Stomach (tissue), 8 donors: ENCODE measurements at regions not wholly inside any gene's neighbourhood (a gene's known extent, or its start where the extent isn't known, plus 50 kb on each side); places are given as distances from the start of the nearest gene placed in this dataset.
A peak's percentile ranks its signal among the peaks of the same experiment; 100 is the strongest.

Experiments used
- DNase-seq, 2 donors: peaks; one replicate each; pipeline versions ENCODE4 v3.0.0 to v3.0.0-alpha.2; 2013 to 2019
- H3K27ac ChIP-seq, 5 donors: fragments of 200-600 bp in 4 of 5; sonication (generic) in 4 of 5; one replicate each; pipeline ENCODE4 v1.5.1; 2013 to 2019; ENCODE audit warnings: mild to moderate bottlenecking in 1 of 5, moderate library complexity in 1 of 5
- H3K27me3 ChIP-seq, 3 donors: fragments of 200-600 bp; sonication (generic); one replicate each; pipeline ENCODE4 v1.5.1; 2017 to 2019; ENCODE audit warnings: mixed run types in 1 of 3
- H3K36me3 ChIP-seq, 4 donors: fragments of 200-600 bp; sonication (generic); 1 replicate in 3 of 4; 2 replicates in 1 of 4; pipeline ENCODE4 v1.5.1; 2016 to 2019
- H3K4me1 ChIP-seq, 4 donors: fragments of 200-600 bp; sonication (generic); one replicate each; pipeline ENCODE4 v1.5.1; 2016 to 2019
- H3K4me3 ChIP-seq, 4 donors: fragments of 200-600 bp; sonication (generic) in 3 of 4; one replicate each; pipeline ENCODE4 v1.5.1; 2016 to 2019; ENCODE audit warnings: mild to moderate bottlenecking in 1 of 4
- H3K9me3 ChIP-seq, 4 donors: fragments of 200-600 bp; sonication (generic); one replicate each; pipeline ENCODE4 v1.5.1; 2016 to 2019
- EP300 ChIP-seq: sonication (generic); formaldehyde crosslinking; IDR thresholded peaks from one replicate; pipeline ENCODE4 v1.6.1; 2017; ENCODE audit warnings: antibody characterized with exemption
- POLR2A ChIP-seq, 4 donors: fragments of 450-650 bp; IDR thresholded peaks; one replicate each; pipeline ENCODE4 v1.6.1; 2016; ENCODE audit warnings: antibody characterized with exemption in 4 of 4, control low read depth in 2 of 4, mild to moderate bottlenecking in 1 of 4, moderate library complexity in 1 of 4
- POLR2AphosphoS5 ChIP-seq, 3 donors: sonication (generic); formaldehyde crosslinking; IDR thresholded peaks; one replicate each; pipeline ENCODE4 v1.6.1; 2016; ENCODE audit warnings: antibody characterized with exemption in 3 of 3
- WGBS, 5 donors: extraction: QIAGEN DNeasy Blood & Tissue Kit in 3 of 5; methylation state at CpG; one replicate each; pipeline versions ENCODE4 v1.1.5 to v1.1.7; 2013 to 2018; 5-methylcytosine and 5-hydroxymethylcytosine counted together
- intact Hi-C: fragments of 100-400 bp; cut with DNase I; formaldehyde crosslinking; loops from one replicate; pipeline ENCODE4 v1.15.1; 2023; ENCODE audit warnings: low total_unique reads
- TF ChIP-seq, protein P1 (sequence below), 7 experiments: fragments of 450-650 bp in 4 of 7; fragments of 200-600 bp in 3 of 7; sonication (generic) in 3 of 7; IDR thresholded peaks; one replicate each; pipeline ENCODE4 v1.5.1; 2016 to 2019; ENCODE audit warnings: antibody characterized with exemption in 7 of 7, control low read depth in 2 of 7, mild to moderate bottlenecking in 1 of 7
- donor health status: healthy with polysubstance abuse.
- donor health status: Bipolar disorder and iron deficiency.
- donor health status: healthy.

DNA sequence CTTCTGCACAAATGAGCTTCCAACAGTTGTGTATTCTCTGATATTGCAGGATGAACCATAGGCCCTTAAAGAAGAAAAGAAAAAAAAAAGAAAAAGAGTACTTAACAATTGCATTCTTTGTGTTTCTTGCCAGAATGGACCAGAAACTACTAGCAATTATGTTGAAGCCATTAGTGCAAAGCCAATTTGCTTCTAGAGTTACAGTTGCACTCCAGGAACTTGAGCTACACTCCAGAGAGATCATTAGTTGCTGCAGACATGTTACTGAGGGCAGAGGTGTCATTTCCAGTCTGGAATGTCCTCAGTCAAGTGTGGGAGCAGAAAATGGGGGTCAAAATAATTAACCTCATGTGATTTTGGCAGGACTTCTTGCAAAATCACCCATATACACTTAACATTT, 85.6 kb upstream of the CCL2 start:
- TF ChIP-seq, protein P1, sequence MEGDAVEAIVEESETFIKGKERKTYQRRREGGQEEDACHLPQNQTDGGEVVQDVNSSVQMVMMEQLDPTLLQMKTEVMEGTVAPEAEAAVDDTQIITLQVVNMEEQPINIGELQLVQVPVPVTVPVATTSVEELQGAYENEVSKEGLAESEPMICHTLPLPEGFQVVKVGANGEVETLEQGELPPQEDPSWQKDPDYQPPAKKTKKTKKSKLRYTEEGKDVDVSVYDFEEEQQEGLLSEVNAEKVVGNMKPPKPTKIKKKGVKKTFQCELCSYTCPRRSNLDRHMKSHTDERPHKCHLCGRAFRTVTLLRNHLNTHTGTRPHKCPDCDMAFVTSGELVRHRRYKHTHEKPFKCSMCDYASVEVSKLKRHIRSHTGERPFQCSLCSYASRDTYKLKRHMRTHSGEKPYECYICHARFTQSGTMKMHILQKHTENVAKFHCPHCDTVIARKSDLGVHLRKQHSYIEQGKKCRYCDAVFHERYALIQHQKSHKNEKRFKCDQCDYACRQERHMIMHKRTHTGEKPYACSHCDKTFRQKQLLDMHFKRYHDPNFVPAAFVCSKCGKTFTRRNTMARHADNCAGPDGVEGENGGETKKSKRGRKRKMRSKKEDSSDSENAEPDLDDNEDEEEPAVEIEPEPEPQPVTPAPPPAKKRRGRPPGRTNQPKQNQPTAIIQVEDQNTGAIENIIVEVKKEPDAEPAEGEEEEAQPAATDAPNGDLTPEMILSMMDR (IDR thresholded peaks at IDR 0.05): no peak
- TF ChIP-seq POLR2AphosphoS5 (IDR thresholded peaks at IDR 0.05): no peak
- TF ChIP-seq EP300: no peak
- TF ChIP-seq POLR2A (IDR thresholded peaks at IDR 0.05): no peak

DNA sequence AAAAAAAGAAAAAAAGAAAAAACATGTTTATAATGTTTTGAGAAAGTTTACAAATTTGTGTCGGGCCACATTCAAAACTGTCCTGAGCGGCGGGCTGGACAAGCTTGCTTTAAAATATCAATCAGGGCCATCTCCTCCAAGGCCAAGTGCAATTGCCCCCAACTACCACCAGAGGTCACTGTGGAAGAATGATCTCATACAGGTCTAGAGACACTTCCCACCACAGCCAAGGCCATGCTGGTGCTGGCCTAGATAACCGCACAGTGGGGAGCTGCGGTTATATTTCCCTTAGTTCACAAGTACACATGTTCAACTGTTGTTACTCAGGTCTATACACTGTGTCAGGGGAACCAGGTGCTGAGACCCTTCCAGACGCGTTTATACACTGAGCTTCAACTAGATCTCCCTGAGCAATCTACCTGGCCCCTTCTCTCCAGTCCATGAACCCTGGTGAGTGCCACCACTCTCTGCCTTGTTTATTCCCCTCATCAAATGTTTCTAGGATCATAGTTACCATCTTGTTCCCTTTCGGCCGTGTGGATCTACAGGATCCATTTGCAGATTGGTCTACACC, 83.8 kb upstream of the CCL2 start:
- Histone ChIP-seq H3K4me3 (no peak overlapping the region), H3K27ac (no peak overlapping the region), H3K9me3 (peaks cover 0 to 7% (median 0%) of the 10 kb centered on the region in 4 donors), H3K27me3 (peaks cover 0 to 2% (median 0%) of the 10 kb centered on the region in 3 donors), H3K36me3 (no peaks in the 10 kb centered on the region), H3K4me1 (peaks cover 0 to 10% (median 0%) of the 10 kb centered on the region in 4 donors)
- DNase-seq: peak; percentile 63 to 73
- intact Hi-C loops: no loop called here
- 51 to 67% (median 64%) methylated on average over 9 of the region's 9 CpGs for WGBS, 5 donors
- TF ChIP-seq EP300 (no peak), POLR2AphosphoS5 (IDR thresholded peaks at IDR 0.05) (no peak), POLR2A (IDR thresholded peaks at IDR 0.05) (no peak)
- TF ChIP-seq, protein P1 (IDR thresholded peaks at IDR 0.05): peak in 5 of 7 experiments; percentile 56 to 90 (median 80)

More for the DNA sequence above, 85.6 kb upstream of the CCL2 start:
- H3K4me3 ChIP-seq: no peak overlapping the region
- no peak overlapping the region for H3K27ac ChIP-seq
- peaks cover 0 to 10% (median 0%) of the 10 kb centered on the region in 4 donors for H3K4me1 ChIP-seq
- no peak for DNase-seq
- no peaks in the 10 kb centered on the region for H3K36me3 ChIP-seq
- intact Hi-C loops: loop anchor here (10.0 kb wide), 1 partner anchor 385 kb away; no protein-coding TSS in a partner anchor
- H3K9me3 ChIP-seq: peaks cover 0 to 7% (median 0%) of the 10 kb centered on the region in 4 donors
- H3K27me3 ChIP-seq: peaks cover 0 to 20% (median 0%) of the 10 kb centered on the region in 3 donors

DNA sequence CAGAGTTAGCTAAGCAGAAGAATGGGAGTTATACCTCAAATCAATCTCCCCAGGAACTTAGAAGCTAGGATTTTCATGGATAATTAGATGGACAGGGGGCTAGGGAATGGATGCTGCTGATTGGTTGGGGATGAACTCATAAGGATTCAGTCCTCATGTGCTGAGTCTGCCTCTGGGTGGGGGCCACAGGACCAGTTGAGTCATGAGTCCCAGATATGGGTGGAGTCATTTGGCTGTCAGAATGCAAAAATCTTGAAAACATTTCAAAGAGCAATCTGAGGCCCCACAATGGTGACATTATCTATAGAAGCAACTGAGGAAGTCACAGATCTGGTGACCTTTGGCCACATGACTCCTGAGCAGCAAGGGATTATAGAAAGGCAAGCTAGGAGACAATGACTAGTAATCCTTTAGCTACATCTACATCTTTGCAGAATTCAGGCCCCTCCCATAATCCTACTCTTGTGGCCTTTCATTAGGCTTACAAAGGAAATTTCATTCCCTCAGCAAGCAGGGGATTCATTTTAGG, 82.6 kb upstream of the CCL2 start:
- no peaks in the 10 kb centered on the region for H3K36me3 ChIP-seq
- intact Hi-C loops: no loop called here
- H3K27me3 ChIP-seq: no peaks in the 10 kb centered on the region
- H3K27ac ChIP-seq: peak overlapping the region in 1 of 5 donors; percentile 15
- TF ChIP-seq, protein P1 (IDR thresholded peaks at IDR 0.05): no peak
- TF ChIP-seq POLR2A (IDR thresholded peaks at IDR 0.05) (no peak), EP300 (no peak), POLR2AphosphoS5 (IDR thresholded peaks at IDR 0.05) (no peak)
- H3K9me3 ChIP-seq: peaks cover 0 to 7% (median 0%) of the 10 kb centered on the region in 4 donors
- peaks cover 0 to 4% (median 0%) of the 10 kb centered on the region in 4 donors for H3K4me1 ChIP-seq
- no peak for DNase-seq
- no peak overlapping the region for H3K4me3 ChIP-seq

DNA sequence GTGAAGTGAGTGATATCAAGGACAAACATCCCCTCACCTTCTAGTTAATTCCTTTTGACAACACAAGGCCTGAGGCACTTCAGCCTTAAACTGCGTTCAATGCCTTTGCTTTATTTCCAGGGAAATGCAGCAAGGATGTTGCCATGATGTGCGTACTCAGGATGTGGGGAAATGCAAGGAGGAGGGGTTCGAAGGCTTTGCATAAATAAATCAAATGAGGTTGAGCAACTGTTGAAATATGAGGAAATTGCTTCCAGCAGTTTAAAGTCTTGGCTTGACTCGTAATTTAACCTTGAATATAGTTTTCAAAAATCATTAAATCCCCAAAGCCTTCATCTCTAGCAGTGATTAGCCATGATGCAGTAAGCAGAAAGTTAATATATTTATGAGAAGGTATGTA, 81.8 kb upstream of the CCL2 start:
- H3K27me3 ChIP-seq: no peaks in the 10 kb centered on the region
- intact Hi-C loops: no loop called here
- peak overlapping the region in 1 of 5 donors; percentile 15 for H3K27ac ChIP-seq
- WGBS, 5 donors: 39 to 59% (median 56%) methylated on average over 4 of the region's 4 CpGs
- TF ChIP-seq POLR2A (IDR thresholded peaks at IDR 0.05): no peak
- TF ChIP-seq POLR2AphosphoS5 (IDR thresholded peaks at IDR 0.05): peak in 1 of 3 donors; percentile 9
- TF ChIP-seq EP300: no peak
- TF ChIP-seq, protein P1 (IDR thresholded peaks at IDR 0.05): no peak
- H3K4me1 ChIP-seq: peaks cover 0 to under 1% (median 0%) of the 10 kb centered on the region in 4 donors
- H3K4me3 ChIP-seq: no peak overlapping the region
- peaks cover 0 to 7% (median 0%) of the 10 kb centered on the region in 4 donors for H3K9me3 ChIP-seq
- H3K36me3 ChIP-seq: no peaks in the 10 kb centered on the region
- no peak for DNase-seq
